Transverse colon (tissue), 4 donors: ENCODE measurements at regions not wholly inside any gene's neighbourhood (a gene's known extent, or its start where the extent isn't known, plus 50 kb on each side); places are given as distances from the start of the nearest gene placed in this dataset.

ENCODE experiments used
- CTCF ChIP-seq, 5 experiments: fragments of 200-600 bp in 3 of 5; fragments of 450-650 bp in 2 of 5; sonication (generic) in 3 of 5; IDR thresholded peaks; 1 replicate in 2 of 5; 2 replicates in 3 of 5; pipeline ENCODE4 v1.5.1; 2016 to 2017; ENCODE audit warnings: antibody characterized with exemption in 5 of 5, inconsistent platforms in 3 of 5, mild to moderate bottlenecking in 2 of 5, moderate library complexity in 1 of 5
- POLR2AphosphoS5 ChIP-seq, 3 donors: sonication (generic); formaldehyde crosslinking; IDR thresholded peaks; one replicate each; pipeline ENCODE4 v1.6.1; 2016; ENCODE audit warnings: antibody characterized with exemption in 3 of 3

- TF ChIP-seq CTCF (IDR thresholded peaks at IDR 0.05) (no peak), POLR2AphosphoS5 (IDR thresholded peaks at IDR 0.05) (peak; percentile 75 to 88 (median 76))
Measured at GRCh38 chr12:19847294-19848059, 408.2 kb downstream of the AEBP2 start.
